ENCODE measurements at regions not wholly inside any gene's neighbourhood (a gene's known extent, or its start where the extent isn't known, plus 50 kb on each side); places are given as distances from the start of the nearest gene placed in this dataset.

GRCh38 chr14:76925097-76925441 lies 98.9 kb downstream of the LRRC74A start:
- TF ChIP-seq CTCF (IDR thresholded peaks at IDR 0.05; ENCODE audit: low read depth, low read length, missing input control) (no peak), EGR1 (IDR thresholded peaks at IDR 0.05; ENCODE audit: low read depth in 2 of 2) (no peak), REST (IDR thresholded peaks at IDR 0.05) (no peak), SP1 (IDR thresholded peaks at IDR 0.05) (no peak), HNF4A (conservative IDR thresholded peaks at IDR 0.05) (no peak), RAD21 (IDR thresholded peaks at IDR 0.05) (no peak), YY1 (IDR thresholded peaks at IDR 0.05) (no peak), NR2F2 (IDR thresholded peaks at IDR 0.05) (no peak), MAX (IDR thresholded peaks at IDR 0.05) (no peak), TAF1 (conservative IDR thresholded peaks at IDR 0.05) (no peak), RXRA (IDR thresholded peaks at IDR 0.05) (no peak), ATF3 (IDR thresholded peaks at IDR 0.05) (no peak), ZBTB33 (IDR thresholded peaks at IDR 0.05) (no peak), GABPA (IDR thresholded peaks at IDR 0.05 in 1 of 2, conservative IDR thresholded peaks at IDR 0.05 in 1 of 2) (no peak)
